ENCODE measurements at regions not wholly inside any gene's neighbourhood (a gene's known extent, or its start where the extent isn't known, plus 50 kb on each side); places are given as distances from the start of the nearest gene placed in this dataset.

DNA sequence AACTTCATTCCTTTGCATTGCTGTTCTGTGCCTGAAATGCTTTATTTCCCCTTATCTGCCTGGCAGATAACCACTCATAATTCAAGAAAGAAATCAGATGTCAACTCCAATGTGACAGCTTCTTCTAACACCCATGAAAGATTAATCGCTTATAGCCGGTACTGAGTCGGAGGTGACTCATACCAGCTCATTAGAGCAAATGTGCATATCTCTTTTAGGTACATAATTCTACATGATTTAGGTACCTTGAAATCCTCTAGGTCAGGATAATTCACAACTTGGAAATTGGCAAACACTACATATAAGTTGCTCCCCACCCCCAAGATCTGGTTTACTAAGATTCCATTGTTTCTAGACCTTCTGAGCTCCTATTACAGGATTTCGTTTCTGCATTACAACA lies 554.4 kb upstream of the SORCS1 start:
- no peak for TF ChIP-seq TAF1 (IDR thresholded peaks at IDR 0.05; ENCODE audit: low read depth)

DNA sequence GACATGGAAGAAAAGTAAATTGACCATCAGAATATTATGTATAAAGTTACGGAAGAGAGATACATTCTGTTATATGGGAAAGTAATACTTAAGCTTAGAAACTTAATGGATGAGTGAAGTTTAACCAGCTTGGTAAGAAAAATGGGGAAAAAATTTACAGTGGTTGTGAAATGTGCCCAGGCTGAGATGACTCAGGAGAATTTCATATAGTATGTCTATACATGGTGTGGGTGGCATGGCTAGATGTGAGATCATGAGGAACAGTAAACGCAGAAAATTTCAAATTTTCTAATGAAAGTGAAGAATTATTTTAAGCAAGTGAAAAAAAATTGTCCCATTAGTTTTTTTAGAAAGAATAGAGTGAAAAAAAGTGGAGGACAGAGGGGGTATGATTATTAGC lies 552.5 kb upstream of the SORCS1 start:
- no peak for TF ChIP-seq CREB1 (IDR thresholded peaks at IDR 0.05; ENCODE audit: low read depth)
- no peak for TF ChIP-seq TEAD4 (IDR thresholded peaks at IDR 0.05)
- TF ChIP-seq EP300 (IDR thresholded peaks at IDR 0.05; ENCODE audit: borderline replicate concordance) = no peak
- no peak for TF ChIP-seq ZBTB7A (IDR thresholded peaks at IDR 0.05; ENCODE audit: low read depth)
- no peak for TF ChIP-seq CEBPB (IDR thresholded peaks at IDR 0.05)
- TF ChIP-seq NFIC (IDR thresholded peaks at IDR 0.05) = no peak
- no peak for TF ChIP-seq REST (IDR thresholded peaks at IDR 0.05; ENCODE audit: low read depth)
- no peak for TF ChIP-seq USF1 (IDR thresholded peaks at IDR 0.05)

DNA sequence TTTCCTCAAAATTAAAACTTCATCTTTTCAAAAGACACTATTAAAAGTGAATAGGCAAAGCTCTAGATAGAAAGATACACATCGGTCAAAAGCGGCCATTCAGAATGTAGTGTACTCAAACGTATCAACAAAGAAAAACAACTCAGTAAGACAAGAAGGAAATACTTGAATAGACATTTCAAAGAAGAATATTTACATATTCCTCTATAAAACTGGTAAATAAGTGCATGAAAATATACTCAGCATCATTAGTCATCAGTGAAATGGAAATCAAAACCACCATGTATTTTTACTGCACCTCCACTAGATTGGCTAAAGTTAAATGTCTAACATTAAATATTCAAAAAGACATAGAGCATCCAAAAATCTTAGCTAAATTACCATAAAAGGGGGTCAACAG lies 551.1 kb upstream of the SORCS1 start:
- TF ChIP-seq EP300 (IDR thresholded peaks at IDR 0.05; ENCODE audit: borderline replicate concordance) (no peak), CREB1 (IDR thresholded peaks at IDR 0.05; ENCODE audit: low read depth) (no peak), MAX (IDR thresholded peaks at IDR 0.05) (no peak), TAF1 (IDR thresholded peaks at IDR 0.05; ENCODE audit: low read depth) (no peak), FOXM1 (IDR thresholded peaks at IDR 0.05; ENCODE audit: borderline replicate concordance, low read depth) (no peak), USF1 (IDR thresholded peaks at IDR 0.05) (no peak), REST (IDR thresholded peaks at IDR 0.05; ENCODE audit: low read depth) (no peak), YY1 (IDR thresholded peaks at IDR 0.05; ENCODE audit: low read depth) (no peak), EGR1 (IDR thresholded peaks at IDR 0.05) (no peak), RAD21 (IDR thresholded peaks at IDR 0.05; ENCODE audit: low read depth) (no peak), TEAD4 (IDR thresholded peaks at IDR 0.05) (no peak), TCF12 (IDR thresholded peaks at IDR 0.05; ENCODE audit: low read depth) (no peak), NFIC (IDR thresholded peaks at IDR 0.05) (no peak), CEBPB (IDR thresholded peaks at IDR 0.05) (no peak), ZBTB7A (IDR thresholded peaks at IDR 0.05; ENCODE audit: low read depth) (no peak)

- TF ChIP-seq YY1 (IDR thresholded peaks at IDR 0.05; ENCODE audit: low read depth) = no peak
- TF ChIP-seq TAF1 (IDR thresholded peaks at IDR 0.05; ENCODE audit: low read depth) = no peak
- no peak for TF ChIP-seq EGR1 (IDR thresholded peaks at IDR 0.05)
- no peak for TF ChIP-seq CREB1 (IDR thresholded peaks at IDR 0.05; ENCODE audit: low read depth)
- TF ChIP-seq FOXM1 (IDR thresholded peaks at IDR 0.05; ENCODE audit: borderline replicate concordance, low read depth) = no peak
- no peak for TF ChIP-seq MAX (IDR thresholded peaks at IDR 0.05)
- TF ChIP-seq CEBPB (IDR thresholded peaks at IDR 0.05) = no peak
- TF ChIP-seq REST (IDR thresholded peaks at IDR 0.05; ENCODE audit: low read depth) = no peak
- TF ChIP-seq EP300 (IDR thresholded peaks at IDR 0.05; ENCODE audit: borderline replicate concordance) = no peak
- no peak for TF ChIP-seq TEAD4 (IDR thresholded peaks at IDR 0.05)
- no peak for TF ChIP-seq NFIC (IDR thresholded peaks at IDR 0.05)
- TF ChIP-seq RAD21 (IDR thresholded peaks at IDR 0.05; ENCODE audit: low read depth) = no peak
- no peak for TF ChIP-seq USF1 (IDR thresholded peaks at IDR 0.05)
- TF ChIP-seq ZBTB7A (IDR thresholded peaks at IDR 0.05; ENCODE audit: low read depth) = no peak
Observed at GRCh38 chr10:107708981-107709380, 544.5 kb upstream of the SORCS1 start.

All from Ishikawa (cell line).